ENCODE measurements at regions not wholly inside any gene's neighbourhood (a gene's known extent, or its start where the extent isn't known, plus 50 kb on each side); places are given as distances from the start of the nearest gene placed in this dataset.

DNA sequence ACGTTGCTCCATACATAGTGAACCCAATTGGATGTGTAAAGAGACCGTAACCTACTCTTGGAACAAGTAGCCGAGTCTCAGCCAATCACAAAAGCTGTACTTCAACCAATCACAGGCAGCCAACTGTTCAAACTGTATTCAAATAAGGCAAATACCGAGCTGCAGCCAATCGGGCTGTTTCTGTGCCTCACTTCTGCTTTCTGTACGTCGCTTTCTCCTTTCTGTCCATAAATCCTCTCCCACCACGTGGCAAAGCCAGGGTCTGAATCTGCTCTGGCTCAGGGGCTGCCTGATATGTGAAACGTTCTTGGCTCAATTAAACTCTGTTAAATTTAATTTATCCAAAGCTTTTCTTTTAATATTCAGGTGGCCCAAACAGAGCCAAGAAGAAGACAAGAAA, 210.3 kb downstream of the URB2 start:
- no peak for DNase-seq
- 34 to 37% methylated on average over 9 of the region's 9 CpGs for whole genome bisulfite sequencing, 2 experiments (ENCODE audit: low coverage in 1 of 2, low lambda C conversion rate in 2 of 2, missing lambda C conversion rate in 2 of 2)

DNA sequence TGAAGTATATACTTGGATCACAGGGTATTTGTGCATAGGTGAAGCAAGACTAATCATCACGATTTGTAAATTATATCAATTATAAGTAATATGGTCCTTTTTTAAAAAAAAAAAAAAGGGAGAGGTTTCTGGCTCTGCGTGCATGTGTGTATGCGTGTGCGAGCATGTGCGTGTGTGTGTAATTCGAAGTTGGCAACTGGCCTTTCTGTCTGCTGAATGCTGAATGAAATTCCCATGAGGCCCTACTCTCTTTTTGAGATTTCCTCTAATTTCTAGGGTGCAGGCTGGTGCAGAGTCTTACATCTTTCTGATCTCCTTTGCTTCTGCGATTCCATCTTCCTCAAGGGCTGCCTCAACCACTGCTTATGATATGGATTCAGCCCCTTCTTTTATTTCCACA, 212.2 kb downstream of the URB2 start:
- Histone ChIP-seq H3K4me3 (no peak overlapping the region), H3K4me2 (ENCODE audit: unreplicated experiment) (no peak overlapping the region), H3F3A (ENCODE audit: insufficient read depth) (no peaks in the 10 kb centered on the region), H3K27me3 (replicated peaks; ENCODE audit: insufficient read depth) (0 out of 2 replicates have a peak, but pooled peaks cover 24% of the 10 kb centered on the region), H3K9ac (no peak overlapping the region), H3K79me2 (ENCODE audit: insufficient read depth) (no peaks in the 10 kb centered on the region), H3K9me2 (ENCODE audit: insufficient read depth) (no peaks in the 10 kb centered on the region), H3K9me3 (ENCODE audit: low read depth) (no peaks in the 10 kb centered on the region), H3K36me3 (ENCODE audit: low read depth) (no peaks in the 10 kb centered on the region), H3K4me1 (ENCODE audit: insufficient read depth) (no peaks in the 10 kb centered on the region), H4K20me1 (ENCODE audit: insufficient read depth) (no peaks in the 10 kb centered on the region), H3K27ac (no peak overlapping the region), H2AFZ (no peak overlapping the region)
- TF ChIP-seq EZH2 (IDR thresholded peaks at IDR 0.05; ENCODE audit: insufficient read depth, poor library complexity, severe bottlenecking), result no peak
- TF ChIP-seq EZH2phosphoT487 (IDR thresholded peaks at IDR 0.05; ENCODE audit: insufficient read depth, low read depth), result no peak
- in situ Hi-C loops (cut with MboI), result no loop called here
- no peak for DNase-seq
- WGBS, 2 experiments (ENCODE audit: low coverage in 1 of 2, low lambda C conversion rate in 2 of 2, missing lambda C conversion rate in 2 of 2), result 54 to 59% methylated on average over 7 of the region's 7 CpGs

More for the DNA sequence above, 210.3 kb downstream of the URB2 start:
- in situ Hi-C loops (cut with MboI), result no loop called here
- Histone ChIP-seq H3K4me3 (no peak overlapping the region), H3K4me1 (ENCODE audit: insufficient read depth) (no peaks in the 10 kb centered on the region), H3F3A (ENCODE audit: insufficient read depth) (no peaks in the 10 kb centered on the region), H3K9me3 (ENCODE audit: low read depth) (no peaks in the 10 kb centered on the region), H4K20me1 (ENCODE audit: insufficient read depth) (no peaks in the 10 kb centered on the region), H2AFZ (no peak overlapping the region), H3K36me3 (ENCODE audit: low read depth) (no peaks in the 10 kb centered on the region), H3K27me3 (replicated peaks; ENCODE audit: insufficient read depth) (0 out of 2 replicates have a peak, but pooled peaks cover 24% of the 10 kb centered on the region), H3K27ac (no peak overlapping the region), H3K79me2 (ENCODE audit: insufficient read depth) (no peaks in the 10 kb centered on the region), H3K9me2 (ENCODE audit: insufficient read depth) (no peaks in the 10 kb centered on the region), H3K4me2 (ENCODE audit: unreplicated experiment) (no peak overlapping the region), H3K9ac (no peak overlapping the region)
- TF ChIP-seq EZH2 (IDR thresholded peaks at IDR 0.05; ENCODE audit: insufficient read depth, poor library complexity, severe bottlenecking), result no peak
- TF ChIP-seq EZH2phosphoT487 (IDR thresholded peaks at IDR 0.05; ENCODE audit: insufficient read depth, low read depth), result no peak

DNA sequence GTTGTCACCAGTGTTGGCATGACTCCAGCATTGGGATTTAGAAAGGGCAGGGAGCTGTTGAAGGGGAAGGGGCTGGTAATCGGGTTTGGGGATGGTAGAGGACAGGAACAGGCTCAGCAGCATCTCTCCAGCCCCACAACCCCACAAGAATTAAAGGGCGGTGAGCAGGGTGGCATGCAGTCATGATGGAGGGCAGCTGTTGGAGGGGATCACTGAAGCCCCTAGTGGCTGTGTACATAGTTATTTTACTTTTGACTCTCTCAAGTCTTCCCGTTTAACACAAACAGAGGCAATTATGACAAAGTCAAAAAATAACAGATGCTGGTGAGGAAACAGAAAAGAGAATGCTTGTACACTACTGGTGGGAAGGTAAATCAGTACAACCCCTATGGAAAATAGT, 213.8 kb downstream of the URB2 start:
- Histone ChIP-seq H3K27ac (no peak overlapping the region), H3K79me2 (ENCODE audit: insufficient read depth) (no peaks in the 10 kb centered on the region), H3K27me3 (replicated peaks; ENCODE audit: insufficient read depth) (0 out of 2 replicates have a peak, but pooled peaks cover 20% of the 10 kb centered on the region), H3K9ac (no peak overlapping the region), H4K20me1 (ENCODE audit: insufficient read depth) (no peaks in the 10 kb centered on the region), H3K4me3 (no peak overlapping the region), H3F3A (ENCODE audit: insufficient read depth) (no peaks in the 10 kb centered on the region), H3K4me1 (ENCODE audit: insufficient read depth) (no peaks in the 10 kb centered on the region), H3K9me3 (ENCODE audit: low read depth) (no peaks in the 10 kb centered on the region), H3K4me2 (ENCODE audit: unreplicated experiment) (no peak overlapping the region), H2AFZ (no peak overlapping the region), H3K36me3 (ENCODE audit: low read depth) (no peaks in the 10 kb centered on the region), H3K9me2 (ENCODE audit: insufficient read depth) (no peaks in the 10 kb centered on the region)
- DNase-seq, result no peak
- WGBS, 2 experiments (ENCODE audit: low coverage in 1 of 2, low lambda C conversion rate in 2 of 2, missing lambda C conversion rate in 2 of 2), result 43 to 44% methylated on average over 3 of the region's 3 CpGs
- no peak for TF ChIP-seq EZH2phosphoT487 (IDR thresholded peaks at IDR 0.05; ENCODE audit: insufficient read depth, low read depth)
- TF ChIP-seq EZH2 (IDR thresholded peaks at IDR 0.05; ENCODE audit: insufficient read depth, poor library complexity, severe bottlenecking), result no peak
- in situ Hi-C loops (cut with MboI), result no loop called here

DNA sequence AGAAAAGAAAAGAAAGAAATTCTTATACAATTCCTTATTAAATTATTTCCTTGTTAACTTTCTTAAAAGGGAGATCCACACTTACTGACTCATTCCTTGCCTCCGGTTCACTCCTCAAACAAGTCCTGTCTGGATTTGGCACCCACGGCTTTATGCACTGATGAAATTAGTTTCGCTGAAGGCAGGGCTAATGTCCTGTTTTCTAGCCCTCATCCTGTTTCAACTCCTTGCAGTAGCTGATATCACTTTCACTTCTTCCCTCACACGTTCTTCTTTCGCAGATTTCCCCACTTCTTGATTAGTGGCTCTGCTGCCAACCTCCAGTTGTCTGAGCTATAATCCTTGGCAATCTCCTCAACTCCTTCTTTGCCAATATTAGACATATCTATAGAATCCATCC, 215.2 kb downstream of the URB2 start:
- WGBS, 2 experiments (ENCODE audit: low coverage in 1 of 2, low lambda C conversion rate in 2 of 2, missing lambda C conversion rate in 2 of 2), result 56 to 60% methylated on average over 5 of the region's 5 CpGs
- Histone ChIP-seq H3K27me3 (replicated peaks; ENCODE audit: insufficient read depth) (0 out of 2 replicates have a peak, but pooled peaks cover 10% of the 10 kb centered on the region), H3F3A (ENCODE audit: insufficient read depth) (no peaks in the 10 kb centered on the region), H3K4me3 (no peak overlapping the region), H3K27ac (no peak overlapping the region), H4K20me1 (ENCODE audit: insufficient read depth) (no peaks in the 10 kb centered on the region), H3K4me2 (ENCODE audit: unreplicated experiment) (no peak overlapping the region), H3K36me3 (ENCODE audit: low read depth) (no peaks in the 10 kb centered on the region), H3K4me1 (ENCODE audit: insufficient read depth) (no peaks in the 10 kb centered on the region), H2AFZ (no peak overlapping the region), H3K79me2 (ENCODE audit: insufficient read depth) (no peaks in the 10 kb centered on the region), H3K9me3 (ENCODE audit: low read depth) (no peaks in the 10 kb centered on the region), H3K9me2 (ENCODE audit: insufficient read depth) (no peaks in the 10 kb centered on the region), H3K9ac (no peak overlapping the region)
- in situ Hi-C loops (cut with MboI), result no loop called here
- no peak for DNase-seq
- no peak for TF ChIP-seq EZH2phosphoT487 (IDR thresholded peaks at IDR 0.05; ENCODE audit: insufficient read depth, low read depth)
- no peak for TF ChIP-seq EZH2 (IDR thresholded peaks at IDR 0.05; ENCODE audit: insufficient read depth, poor library complexity, severe bottlenecking)

All from GM23248 (cell line).